Fibroblast of skin of left quadriceps (primary cell): ENCODE measurements at regions not wholly inside any gene's neighbourhood (a gene's known extent, or its start where the extent isn't known, plus 50 kb on each side); places are given as distances from the start of the nearest gene placed in this dataset.
"Not testable (repeated sequence)": the region's sequence is repeated elsewhere in the genome, so short reads cannot be mapped to it uniquely, and the experiment has no call there.

Experiments used
- DNase-seq, 2 experiments: peaks; one replicate each; pipeline ENCODE4 v3.0.0-alpha.2; 2013; ENCODE audit warnings: low read depth in 2 of 2

- DNase-seq, result no peak
These were observed 259.9 kb downstream of the ZIC1 start for GRCh38 chr3:147669077-147669476.

DNA sequence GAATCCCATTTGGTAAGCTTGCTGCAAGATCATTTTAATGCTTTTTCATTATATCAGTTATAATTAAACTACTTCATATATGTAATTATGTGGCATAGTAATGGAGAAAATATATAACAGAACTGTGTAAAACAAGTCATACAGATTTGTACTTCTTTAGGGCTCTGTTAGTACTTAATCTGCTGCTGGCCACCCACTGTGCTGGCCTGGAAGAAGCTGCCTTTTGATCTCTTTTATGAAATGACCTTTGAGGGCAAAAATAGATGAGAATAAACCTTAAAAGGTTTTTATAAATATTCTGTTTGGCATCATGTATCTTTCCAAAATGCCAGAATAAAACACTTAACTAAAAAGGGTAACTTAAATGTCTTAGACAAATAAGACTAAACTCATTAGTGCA, 262.9 kb downstream of the ZIC1 start:
- no peak for DNase-seq

GRCh38 chr3:147672436-147672835, 263.3 kb downstream of the ZIC1 start:
- no peak for DNase-seq

DNA sequence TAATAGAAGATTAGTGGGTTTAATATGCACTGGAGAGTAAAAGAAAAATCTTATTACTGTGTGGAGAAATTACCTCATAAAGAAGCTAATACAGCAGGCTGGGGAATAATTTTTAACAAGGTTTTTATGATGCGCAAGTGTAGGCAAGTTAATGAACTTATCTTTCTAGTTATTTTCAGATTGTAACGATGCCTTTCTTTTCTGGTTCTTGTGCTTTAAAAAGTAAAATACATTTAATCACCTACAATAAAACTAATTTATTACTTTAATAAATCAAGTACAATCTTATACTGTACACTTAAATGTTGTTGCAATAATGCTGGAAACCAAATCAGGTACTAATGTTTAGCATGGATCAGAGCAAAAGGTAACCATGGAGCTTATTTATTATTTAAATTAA, 266.6 kb downstream of the ZIC1 start:
- DNase-seq, result no peak

- DNase-seq, result no peak
These were observed 271.8 kb downstream of the ZIC1 start for GRCh38 chr3:147680837-147681483.

- no peak for DNase-seq
These were observed 279.7 kb downstream of the ZIC1 start for GRCh38 chr3:147688868-147689267.

DNA sequence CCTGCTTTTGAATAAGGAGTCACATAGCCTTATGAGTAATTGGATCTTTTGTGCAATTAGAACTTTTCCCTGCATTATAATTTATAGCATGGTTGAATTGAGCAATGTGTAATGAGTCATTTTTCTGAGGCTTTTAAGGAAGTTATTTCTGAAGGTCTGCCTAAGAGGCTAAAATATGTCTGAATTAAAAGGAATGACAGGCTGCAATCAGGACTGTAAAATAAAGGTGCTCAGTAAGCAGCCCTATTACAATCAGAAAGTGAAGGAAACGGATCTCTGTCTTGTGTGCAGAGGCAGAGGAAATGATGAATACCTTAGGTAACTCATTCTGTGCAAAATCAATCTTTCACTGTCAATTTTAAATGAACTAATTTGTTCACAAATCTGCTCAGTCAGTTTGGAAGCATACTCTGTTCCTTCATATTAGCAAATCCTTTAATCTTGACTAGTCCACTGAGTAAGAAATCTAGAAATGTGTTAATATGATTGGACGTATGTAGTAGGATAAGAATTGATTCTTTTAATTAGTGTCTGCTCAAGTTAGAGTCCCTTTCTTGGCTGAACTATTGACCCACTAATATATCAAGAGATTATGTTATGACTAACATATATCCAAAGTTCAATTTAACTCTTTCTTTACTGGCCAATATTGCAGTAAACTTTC, 290.1 kb downstream of the ZIC1 start:
- peak; percentile 66 to 69 for DNase-seq

GRCh38 chr3:147701195-147701594, 292.0 kb downstream of the ZIC1 start:
- peak; percentile 20 to 25 for DNase-seq

DNA sequence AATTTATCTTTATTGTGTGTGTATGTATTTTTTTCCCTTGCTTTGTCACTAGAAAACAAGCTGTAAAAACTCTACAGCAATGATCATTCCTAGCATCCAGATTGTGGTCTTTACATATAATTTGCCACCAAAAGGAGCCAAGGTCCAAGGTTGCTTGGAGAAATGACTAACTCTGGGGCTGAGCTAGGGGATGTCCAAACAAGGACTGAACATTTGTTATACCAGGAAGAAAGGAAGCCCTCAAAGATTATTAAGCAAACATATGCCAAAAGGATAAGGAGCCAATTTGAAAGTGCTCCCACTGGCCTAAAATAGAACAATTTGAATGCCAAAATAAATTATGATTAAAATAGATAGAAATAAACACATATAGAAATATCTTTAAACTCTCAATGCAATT, 293.3 kb downstream of the ZIC1 start:
- no peak for DNase-seq

GRCh38 chr3:147705651-147706051, 296.5 kb downstream of the ZIC1 start:
- DNase-seq, result no peak

GRCh38 chr3:147710753-147711152, 301.6 kb downstream of the ZIC1 start:
- not testable (repeated sequence) for DNase-seq

GRCh38 chr3:147712357-147712756, 303.2 kb downstream of the ZIC1 start:
- DNase-seq, result no peak

DNA sequence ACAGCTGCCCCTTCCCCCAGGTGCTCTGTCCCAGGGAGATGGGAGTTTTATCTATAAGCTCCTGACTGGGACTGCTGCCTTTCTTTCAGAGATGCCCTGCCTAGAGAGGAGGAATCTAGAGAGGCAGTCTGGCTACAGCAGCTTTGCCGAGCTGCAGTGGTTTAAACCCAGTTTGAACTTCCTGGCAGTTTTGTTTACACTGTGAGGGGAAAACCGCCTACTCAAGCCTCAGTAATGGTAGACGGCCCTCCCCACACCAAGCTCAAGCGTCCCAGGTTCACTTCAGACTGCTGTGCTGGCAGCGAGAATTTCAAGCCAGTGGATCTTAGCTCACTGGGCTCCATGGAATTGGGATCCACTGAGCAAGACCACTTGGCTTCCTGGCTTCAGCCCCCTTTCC, 303.6 kb downstream of the ZIC1 start:
- DNase-seq, result not testable (repeated sequence)

DNA sequence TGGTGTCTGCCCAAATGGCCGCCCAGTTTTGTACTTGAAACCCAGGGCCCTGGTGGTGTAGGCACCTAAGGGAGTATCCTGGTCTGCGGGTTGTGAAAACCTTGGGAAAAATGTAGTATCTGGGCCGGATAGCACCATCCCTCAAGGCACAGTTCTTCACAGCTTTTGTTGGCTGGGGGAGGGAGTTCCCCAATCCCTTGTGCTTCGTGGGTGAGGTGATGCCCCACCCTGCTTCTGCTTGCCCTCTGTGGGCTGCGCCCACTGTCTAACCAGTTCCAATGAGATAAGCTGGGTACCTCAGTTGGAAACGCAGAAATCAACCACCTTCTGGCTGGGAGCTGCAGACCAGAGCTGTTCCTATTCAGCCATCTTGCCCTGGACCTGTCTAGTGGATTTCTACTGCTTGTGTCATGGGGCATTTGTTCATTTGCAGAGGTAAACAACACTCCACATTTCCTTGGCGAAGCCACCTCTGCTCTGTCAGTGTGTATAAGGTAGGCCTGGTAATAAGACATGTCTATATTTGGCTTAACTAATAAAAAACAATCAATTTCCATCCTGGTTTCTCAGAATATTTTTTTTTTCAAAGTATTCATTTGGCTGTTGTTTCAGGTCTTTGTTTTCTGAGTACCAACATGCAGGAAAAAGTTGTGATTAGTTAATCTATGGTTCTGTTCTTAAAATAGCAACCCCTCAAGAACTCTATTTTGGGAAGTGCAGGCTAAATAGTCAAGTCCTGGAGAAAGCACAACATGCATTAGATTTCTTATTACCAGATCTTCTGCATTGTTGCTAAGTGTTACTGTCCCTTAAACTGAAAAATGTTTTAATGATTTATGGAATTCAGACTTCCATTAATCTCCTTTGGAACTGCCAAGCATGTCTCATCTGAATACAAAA, 304.3 kb downstream of the ZIC1 start:
- no peak for DNase-seq

DNA sequence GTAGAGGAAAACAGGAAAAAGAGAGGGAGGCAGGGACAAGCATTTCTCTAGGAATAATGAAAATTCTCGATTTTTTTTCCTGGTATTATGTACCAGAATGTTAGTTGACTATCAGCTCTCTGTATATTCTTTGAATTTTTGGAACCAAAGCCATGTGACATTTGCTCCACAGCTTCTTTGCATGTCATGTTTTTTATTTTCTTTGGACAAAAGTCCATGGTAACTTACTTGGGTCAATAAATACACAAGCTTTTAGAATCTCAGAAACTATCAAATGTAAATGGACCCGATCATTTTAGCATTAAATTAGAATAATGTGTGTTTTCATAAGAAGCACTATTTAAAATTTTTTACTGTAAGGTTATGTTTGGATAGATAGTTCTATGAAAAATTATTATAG, 320.5 kb downstream of the ZIC1 start:
- no peak for DNase-seq

DNA sequence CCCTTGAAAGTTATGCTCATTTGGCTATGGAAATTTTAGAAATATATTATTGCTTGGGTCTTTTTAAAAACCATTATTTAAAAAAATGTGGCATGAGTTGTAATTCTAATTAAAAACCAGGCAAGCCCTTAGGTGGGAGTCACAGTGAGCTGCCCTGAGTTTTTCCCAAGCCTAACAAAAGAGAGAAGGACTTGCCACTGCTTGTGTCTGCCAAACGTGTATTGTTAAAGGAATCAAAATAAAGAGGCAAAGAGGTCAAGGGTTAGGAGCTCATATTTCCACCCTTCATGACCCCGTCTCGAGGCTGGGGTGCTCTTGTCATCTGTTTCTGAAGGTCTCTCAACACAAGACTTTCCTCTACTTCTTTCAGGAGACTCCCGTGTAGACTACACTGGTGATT, 321.1 kb downstream of the ZIC1 start:
- no peak for DNase-seq

- DNase-seq, result no peak
These were observed 324.1 kb downstream of the ZIC1 start for GRCh38 chr3:147733217-147733616.

DNA sequence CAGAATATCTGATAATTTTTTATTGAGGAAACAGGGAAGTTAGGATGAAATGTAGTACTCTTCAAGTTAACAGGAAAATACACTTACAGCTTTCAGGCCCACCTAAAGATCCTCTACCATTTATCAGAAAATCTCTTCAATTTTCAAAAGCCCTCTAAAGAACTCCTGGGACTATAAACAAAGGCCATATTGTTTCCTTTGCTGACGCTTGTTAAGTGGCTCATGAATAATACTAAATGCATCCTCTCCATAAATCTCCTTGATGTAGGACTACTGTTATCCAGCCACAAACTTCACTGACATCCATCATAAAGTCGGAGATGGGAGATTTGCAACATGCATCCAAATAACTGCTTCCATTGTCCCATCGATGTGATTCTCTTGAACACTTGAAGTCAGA, 326.5 kb downstream of the ZIC1 start:
- no peak for DNase-seq

DNA sequence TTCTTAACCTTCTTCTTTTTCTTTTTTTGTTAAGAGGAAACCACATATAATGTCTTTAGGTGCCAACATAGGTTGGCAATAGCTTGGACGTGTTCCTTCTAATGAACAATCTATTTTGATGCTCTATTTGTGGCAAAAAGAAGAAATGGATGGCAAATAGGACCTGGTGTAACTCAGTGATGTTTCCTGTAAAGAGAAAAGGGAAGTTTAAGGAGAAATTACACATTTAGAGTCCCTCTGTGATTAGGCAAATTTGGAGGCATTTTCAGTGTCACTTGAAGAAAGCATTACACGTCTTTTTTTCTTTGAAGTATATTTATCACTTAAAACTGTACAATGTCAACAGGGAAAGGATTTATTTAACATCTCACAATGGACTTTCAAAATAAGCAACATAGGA, 327.1 kb downstream of the ZIC1 start:
- no peak for DNase-seq

DNA sequence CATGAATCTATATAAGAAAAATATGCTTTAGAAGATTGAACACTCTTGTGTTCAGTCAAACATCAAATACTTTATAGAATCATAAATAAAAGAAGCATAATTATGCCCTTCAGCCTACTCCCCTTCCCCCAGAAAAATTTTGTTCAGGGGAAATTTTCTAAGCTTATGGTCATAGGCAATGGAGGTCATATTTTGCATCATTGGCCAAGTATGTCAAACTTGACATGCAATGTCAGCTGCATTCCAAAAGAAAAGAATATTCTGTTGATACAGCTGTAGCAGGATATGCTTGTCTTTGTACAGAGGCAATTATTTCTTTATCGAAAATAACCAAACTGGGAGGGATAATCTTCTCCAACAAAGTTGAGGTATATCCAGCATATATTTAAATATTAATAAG, 328.2 kb downstream of the ZIC1 start:
- DNase-seq, result no peak

DNA sequence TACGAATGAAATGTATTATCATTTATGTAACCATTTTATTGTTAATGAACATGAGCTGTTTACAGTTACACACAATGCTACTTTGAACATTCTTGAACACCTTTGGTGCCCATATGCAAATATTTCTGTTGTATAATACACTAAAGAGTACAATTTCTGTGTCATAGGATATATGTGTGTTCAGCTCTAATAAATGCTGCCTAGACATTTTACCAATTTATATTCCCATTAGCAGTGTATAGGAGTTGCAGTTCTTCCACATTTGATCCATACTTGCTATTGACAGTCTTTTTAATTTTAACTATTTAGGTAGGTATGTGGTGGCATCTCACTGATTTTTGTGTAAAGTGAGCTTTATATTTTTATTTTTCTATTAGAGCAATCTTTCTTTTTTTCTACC, 331.8 kb downstream of the ZIC1 start:
- no peak for DNase-seq

GRCh38 chr3:147744967-147745366, 335.8 kb downstream of the ZIC1 start:
- DNase-seq, result no peak

DNA sequence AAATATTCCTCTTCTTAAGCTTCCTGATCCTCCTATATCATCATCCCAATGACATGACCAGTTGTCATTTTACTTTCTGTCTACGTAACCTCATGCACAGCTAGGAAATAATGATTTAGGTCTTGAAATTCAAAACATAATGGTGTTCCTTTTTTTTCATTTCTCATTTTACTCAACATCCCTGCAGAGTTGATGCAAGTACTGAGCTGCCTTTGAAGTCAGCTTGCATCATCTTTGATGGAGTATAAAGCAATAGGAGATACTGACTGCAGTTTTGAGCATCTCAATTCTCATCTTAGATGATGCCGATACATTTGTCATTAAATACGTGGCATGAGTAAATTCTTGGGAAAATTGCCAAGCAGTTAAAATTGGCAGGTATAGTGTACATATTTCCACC, 346.1 kb downstream of the ZIC1 start:
- DNase-seq, result no peak
